ENCODE measurements at regions not wholly inside any gene's neighbourhood (a gene's known extent, or its start where the extent isn't known, plus 50 kb on each side); places are given as distances from the start of the nearest gene placed in this dataset.

- no peaks in the 10 kb centered on the region for H3K4me1 Mint-ChIP-seq
- no peaks in the 10 kb centered on the region for H3K27me3 Mint-ChIP-seq (ENCODE audit: low read depth)
- no peaks in the 10 kb centered on the region for H3K36me3 Mint-ChIP-seq (ENCODE audit: low read depth)
- H3K4me3 Mint-ChIP-seq: no peak overlapping the region
- TF ChIP-seq, protein P1, sequence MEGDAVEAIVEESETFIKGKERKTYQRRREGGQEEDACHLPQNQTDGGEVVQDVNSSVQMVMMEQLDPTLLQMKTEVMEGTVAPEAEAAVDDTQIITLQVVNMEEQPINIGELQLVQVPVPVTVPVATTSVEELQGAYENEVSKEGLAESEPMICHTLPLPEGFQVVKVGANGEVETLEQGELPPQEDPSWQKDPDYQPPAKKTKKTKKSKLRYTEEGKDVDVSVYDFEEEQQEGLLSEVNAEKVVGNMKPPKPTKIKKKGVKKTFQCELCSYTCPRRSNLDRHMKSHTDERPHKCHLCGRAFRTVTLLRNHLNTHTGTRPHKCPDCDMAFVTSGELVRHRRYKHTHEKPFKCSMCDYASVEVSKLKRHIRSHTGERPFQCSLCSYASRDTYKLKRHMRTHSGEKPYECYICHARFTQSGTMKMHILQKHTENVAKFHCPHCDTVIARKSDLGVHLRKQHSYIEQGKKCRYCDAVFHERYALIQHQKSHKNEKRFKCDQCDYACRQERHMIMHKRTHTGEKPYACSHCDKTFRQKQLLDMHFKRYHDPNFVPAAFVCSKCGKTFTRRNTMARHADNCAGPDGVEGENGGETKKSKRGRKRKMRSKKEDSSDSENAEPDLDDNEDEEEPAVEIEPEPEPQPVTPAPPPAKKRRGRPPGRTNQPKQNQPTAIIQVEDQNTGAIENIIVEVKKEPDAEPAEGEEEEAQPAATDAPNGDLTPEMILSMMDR (conservative IDR thresholded peaks at IDR 0.05): no peak
- DNase-seq (ENCODE audit: low read depth, low spot score): no peak
- H3K9me3 Mint-ChIP-seq: no peaks in the 10 kb centered on the region
- no peak overlapping the region for H3K27ac Mint-ChIP-seq (ENCODE audit: unreplicated experiment)
Observed at GRCh38 chr10:36324831-36325230, 682.7 kb upstream of the FZD8 start.

DNA sequence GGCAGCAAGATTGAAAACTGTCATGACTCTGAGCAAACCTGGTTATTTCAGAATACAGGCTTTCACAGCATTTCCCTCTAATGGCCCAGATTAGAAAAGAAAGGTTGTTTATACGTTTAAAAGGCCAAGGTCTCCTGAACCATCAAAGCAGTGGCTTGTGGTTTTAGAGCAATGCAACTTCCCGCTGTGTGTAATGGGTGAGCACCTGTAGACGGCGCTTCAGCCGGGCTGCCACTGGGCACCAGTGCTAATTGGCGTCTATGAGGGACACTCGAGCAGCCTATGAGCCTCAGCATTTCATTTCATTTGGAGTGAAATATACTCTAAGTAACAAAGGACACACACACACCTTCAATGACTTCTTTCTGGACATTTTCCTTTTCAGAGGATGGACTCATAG lies 671.0 kb upstream of the FZD8 start:
- Mint-ChIP-seq H3K9me3 (no peaks in the 10 kb centered on the region), H3K27me3 (ENCODE audit: low read depth) (no peaks in the 10 kb centered on the region), H3K27ac (ENCODE audit: unreplicated experiment) (no peak overlapping the region), H3K4me1 (no peaks in the 10 kb centered on the region), H3K36me3 (ENCODE audit: low read depth) (no peaks in the 10 kb centered on the region), H3K4me3 (no peak overlapping the region)
- TF ChIP-seq, protein P1 (conservative IDR thresholded peaks at IDR 0.05): no peak
- DNase-seq (ENCODE audit: low read depth, low spot score): no peak

- H3K27me3 Mint-ChIP-seq (ENCODE audit: low read depth): no peaks in the 10 kb centered on the region
- H3K9me3 Mint-ChIP-seq: no peaks in the 10 kb centered on the region
- no peaks in the 10 kb centered on the region for H3K36me3 Mint-ChIP-seq (ENCODE audit: low read depth)
- no peaks in the 10 kb centered on the region for H3K4me1 Mint-ChIP-seq
- no peak for DNase-seq (ENCODE audit: low read depth, low spot score)
- no peak overlapping the region for H3K4me3 Mint-ChIP-seq
- TF ChIP-seq, protein P1 (conservative IDR thresholded peaks at IDR 0.05): no peak
- no peak overlapping the region for H3K27ac Mint-ChIP-seq (ENCODE audit: unreplicated experiment)
Observed at GRCh38 chr10:36303896-36304295, 661.8 kb upstream of the FZD8 start.

DNA sequence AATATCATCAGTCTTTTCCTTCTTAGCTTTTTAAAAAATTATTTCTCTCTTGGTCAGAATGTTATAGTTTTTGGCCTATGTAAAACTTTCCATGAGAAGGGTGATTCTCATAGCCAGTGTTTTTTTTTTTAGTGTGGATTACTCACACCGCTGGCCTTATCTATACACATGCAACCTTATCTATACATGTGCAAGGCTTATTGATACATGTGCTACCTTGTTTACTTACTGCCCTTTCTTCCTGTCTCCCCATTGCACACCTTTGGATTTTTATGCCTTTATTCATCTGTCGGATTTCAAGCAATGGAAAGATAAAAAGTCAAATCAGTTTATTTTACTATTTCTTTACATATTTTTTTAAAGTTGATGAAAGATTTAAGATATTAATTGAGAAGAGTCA lies 660.0 kb upstream of the FZD8 start:
- no peak overlapping the region for H3K4me3 Mint-ChIP-seq
- DNase-seq (ENCODE audit: low read depth, low spot score): no peak
- TF ChIP-seq, protein P1 (conservative IDR thresholded peaks at IDR 0.05): no peak
- no peaks in the 10 kb centered on the region for H3K9me3 Mint-ChIP-seq
- no peaks in the 10 kb centered on the region for H3K4me1 Mint-ChIP-seq
- no peak overlapping the region for H3K27ac Mint-ChIP-seq (ENCODE audit: unreplicated experiment)
- H3K36me3 Mint-ChIP-seq (ENCODE audit: low read depth): no peaks in the 10 kb centered on the region
- no peaks in the 10 kb centered on the region for H3K27me3 Mint-ChIP-seq (ENCODE audit: low read depth)

- no peaks in the 10 kb centered on the region for H3K36me3 Mint-ChIP-seq (ENCODE audit: low read depth)
- no peaks in the 10 kb centered on the region for H3K27me3 Mint-ChIP-seq (ENCODE audit: low read depth)
- no peak for DNase-seq (ENCODE audit: low read depth, low spot score)
- no peaks in the 10 kb centered on the region for H3K4me1 Mint-ChIP-seq
- H3K9me3 Mint-ChIP-seq: no peaks in the 10 kb centered on the region
- TF ChIP-seq, protein P1 (conservative IDR thresholded peaks at IDR 0.05): no peak
- H3K4me3 Mint-ChIP-seq: no peak overlapping the region
- no peak overlapping the region for H3K27ac Mint-ChIP-seq (ENCODE audit: unreplicated experiment)
Observed at GRCh38 chr10:36301539-36301938, 659.4 kb upstream of the FZD8 start.

DNA sequence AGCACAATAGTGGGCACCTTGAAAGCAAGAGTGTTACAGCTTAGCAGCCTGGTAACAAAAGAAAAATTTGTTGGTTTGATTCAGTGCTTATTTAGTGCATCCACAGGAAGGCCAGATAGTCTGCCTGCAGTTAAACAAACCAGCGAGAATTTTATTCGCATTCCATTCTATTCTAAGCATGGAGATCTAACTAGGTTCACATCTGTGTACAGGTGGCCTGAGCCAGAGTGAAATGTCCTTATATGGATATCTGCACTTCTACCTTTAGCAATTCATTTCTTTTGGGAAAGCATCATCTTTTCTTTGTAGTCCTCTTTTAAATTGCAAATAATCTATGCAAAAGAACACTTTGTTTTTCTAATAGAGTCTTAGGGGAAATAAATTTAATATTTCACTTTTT lies 659.0 kb upstream of the FZD8 start:
- no peaks in the 10 kb centered on the region for H3K4me1 Mint-ChIP-seq
- no peaks in the 10 kb centered on the region for H3K27me3 Mint-ChIP-seq (ENCODE audit: low read depth)
- no peak for DNase-seq (ENCODE audit: low read depth, low spot score)
- H3K36me3 Mint-ChIP-seq (ENCODE audit: low read depth): no peaks in the 10 kb centered on the region
- H3K9me3 Mint-ChIP-seq: no peaks in the 10 kb centered on the region
- no peak overlapping the region for H3K4me3 Mint-ChIP-seq
- no peak overlapping the region for H3K27ac Mint-ChIP-seq (ENCODE audit: unreplicated experiment)
- TF ChIP-seq, protein P1 (conservative IDR thresholded peaks at IDR 0.05): no peak

All from neural crest cell (in vitro differentiated cells).